NCI-H1930 (cell line): ENCODE measurements at regions not wholly inside any gene's neighbourhood (a gene's known extent, or its start where the extent isn't known, plus 50 kb on each side); places are given as distances from the start of the nearest gene placed in this dataset.

Experiments
- DNase-seq, 2 experiments: peaks; one replicate each; lab custom pipeline; 2025; lab: John Stamatoyannopoulos, UW

- no peak for DNase-seq
These were observed 219.9 kb downstream of the NXNL2 start for GRCh38 chr9:88754886-88755285.

GRCh38 chr9:88757406-88758010 is 222.5 kb downstream of the NXNL2 start:
- no peak for DNase-seq

GRCh38 chr9:88759364-88759763 is 224.4 kb downstream of the NXNL2 start:
- DNase-seq, result no peak

- no peak for DNase-seq
These were observed 224.3 kb upstream of the S1PR3 start for GRCh38 chr9:88766778-88767503.

GRCh38 chr9:88767504-88767790 is 223.8 kb upstream of the S1PR3 start:
- DNase-seq, result no peak

GRCh38 chr9:88772575-88772974 is 218.7 kb upstream of the S1PR3 start:
- DNase-seq, result no peak

GRCh38 chr9:88773126-88773525 is 218.1 kb upstream of the S1PR3 start:
- DNase-seq, result no peak

- DNase-seq, result no peak
These were observed 217.5 kb upstream of the S1PR3 start for GRCh38 chr9:88773627-88774244.

GRCh38 chr9:88775037-88775471 is 216.2 kb upstream of the S1PR3 start:
- DNase-seq, result no peak

GRCh38 chr9:88775559-88775958 is 215.7 kb upstream of the S1PR3 start:
- no peak for DNase-seq

GRCh38 chr9:88775966-88776365 is 215.3 kb upstream of the S1PR3 start:
- no peak for DNase-seq

GRCh38 chr9:88776717-88777497 is 214.4 kb upstream of the S1PR3 start:
- DNase-seq, result no peak

GRCh38 chr9:88777498-88778312 is 213.6 kb upstream of the S1PR3 start:
- DNase-seq, result no peak

GRCh38 chr9:88781628-88782391 is 209.5 kb upstream of the S1PR3 start:
- DNase-seq, result no peak

GRCh38 chr9:88782931-88783710 is 208.1 kb upstream of the S1PR3 start:
- DNase-seq, result no peak

- DNase-seq, result no peak
These were observed 207.6 kb upstream of the S1PR3 start for GRCh38 chr9:88783711-88784083.

GRCh38 chr9:88784960-88785359 is 206.3 kb upstream of the S1PR3 start:
- DNase-seq, result no peak

GRCh38 chr9:88786291-88787079 is 204.8 kb upstream of the S1PR3 start:
- no peak for DNase-seq

GRCh38 chr9:88789785-88790184 is 201.5 kb upstream of the S1PR3 start:
- no peak for DNase-seq
